ENCODE measurements at regions not wholly inside any gene's neighbourhood (a gene's known extent, or its start where the extent isn't known, plus 50 kb on each side); places are given as distances from the start of the nearest gene placed in this dataset.

GRCh38 chr2:221034973-221035372, 537.1 kb downstream of the EPHA4 start:
- Histone ChIP-seq H2AFZ (ENCODE audit: low read length) (no peak overlapping the region), H4K8ac (ENCODE audit: low read depth, low read length) (no peak overlapping the region), H4K91ac (ENCODE audit: low read depth, low read length, poor library complexity) (no peak overlapping the region), H3K27me3 (ENCODE audit: control insufficient read depth in 3 of 3, insufficient read depth in 3 of 3, low read depth in 1 of 3, low read length in 3 of 3) (no peaks in the 10 kb centered on the region), H3K18ac (ENCODE audit: low read length) (no peak overlapping the region), H3K4me3 (ENCODE audit: low read length in 2 of 2) (no peak overlapping the region), H3K36me3 (replicated peaks in 1 of 2; ENCODE audit: control insufficient read depth in 2 of 2, insufficient read depth in 2 of 2, low read length in 2 of 2) (no peaks in the 10 kb centered on the region), H3K9me3 (replicated peaks in 1 of 2; ENCODE audit: control insufficient read depth in 2 of 2, insufficient read depth in 1 of 2, low read depth in 1 of 2, low read length in 2 of 2) (no peaks in the 10 kb centered on the region), H3K23ac (ENCODE audit: low read depth, low read length, poor library complexity) (no peak overlapping the region), H3K4me2 (ENCODE audit: insufficient read depth, low read length, poor library complexity, severe bottlenecking) (no peak overlapping the region), H2AK5ac (ENCODE audit: low read depth, low read length) (no peak overlapping the region), H2BK5ac (ENCODE audit: low read length) (no peak overlapping the region), H3K9ac (ENCODE audit: low read depth, low read length, poor library complexity) (no peak overlapping the region), H3K27ac (replicated peaks; ENCODE audit: low read length) (no peak overlapping the region), H3K79me1 (ENCODE audit: low read depth, low read length) (no peaks in the 10 kb centered on the region), H3K4ac (ENCODE audit: low read length) (no peak overlapping the region), H3K14ac (ENCODE audit: low read length) (no peak overlapping the region), H3K4me1 (ENCODE audit: control insufficient read depth in 2 of 2, insufficient read depth in 1 of 2, low read depth in 1 of 2, low read length in 2 of 2) (no peaks in the 10 kb centered on the region), H2BK12ac (ENCODE audit: low read length) (no peak overlapping the region), H2BK15ac (ENCODE audit: low read length) (no peak overlapping the region), H2BK120ac (ENCODE audit: low read depth, low read length) (no peak overlapping the region)
- no peak for DNase-seq (ENCODE audit: low spot score)
- WGBS, 2 donors (ENCODE audit: extremely low coverage in 2 of 2, insufficient read length in 2 of 2, insufficient replicate concordance in 1 of 2): no CpG with 5 or more reads among the region's 4 CpGs

- Histone ChIP-seq H3K27ac (replicated peaks; ENCODE audit: low read length) (no peak overlapping the region), H2BK15ac (ENCODE audit: low read length) (no peak overlapping the region)
- no peak for DNase-seq (ENCODE audit: low spot score)
Measured at GRCh38 chr2:221042926-221043325, 529.2 kb downstream of the EPHA4 start.

GRCh38 chr2:221044781-221045180, 527.3 kb downstream of the EPHA4 start:
- DNase-seq (ENCODE audit: low spot score): no peak
- Histone ChIP-seq H2AK5ac (ENCODE audit: low read depth, low read length) (no peak overlapping the region), H3K9ac (ENCODE audit: low read depth, low read length, poor library complexity) (no peak overlapping the region), H3K27ac (replicated peaks; ENCODE audit: low read length) (no peak overlapping the region), H4K91ac (ENCODE audit: low read depth, low read length, poor library complexity) (peak overlapping the region; percentile 44), H3K18ac (ENCODE audit: low read length) (no peak overlapping the region), H2BK120ac (ENCODE audit: low read depth, low read length) (no peak overlapping the region), H3K27me3 (ENCODE audit: control insufficient read depth in 3 of 3, insufficient read depth in 3 of 3, low read depth in 1 of 3, low read length in 3 of 3) (no peaks in the 10 kb centered on the region), H2BK12ac (ENCODE audit: low read length) (no peak overlapping the region), H4K8ac (ENCODE audit: low read depth, low read length) (no peak overlapping the region), H3K79me1 (ENCODE audit: low read depth, low read length) (no peaks in the 10 kb centered on the region), H3K23ac (ENCODE audit: low read depth, low read length, poor library complexity) (no peak overlapping the region), H2AFZ (ENCODE audit: low read length) (no peak overlapping the region), H3K4me3 (ENCODE audit: low read length in 2 of 2) (no peak overlapping the region), H3K4me2 (ENCODE audit: insufficient read depth, low read length, poor library complexity, severe bottlenecking) (no peak overlapping the region), H3K4ac (ENCODE audit: low read length) (no peak overlapping the region), H3K14ac (ENCODE audit: low read length) (no peak overlapping the region), H2BK5ac (ENCODE audit: low read length) (no peak overlapping the region), H3K4me1 (ENCODE audit: control insufficient read depth in 2 of 2, insufficient read depth in 1 of 2, low read depth in 1 of 2, low read length in 2 of 2) (no peaks in the 10 kb centered on the region), H3K36me3 (replicated peaks in 1 of 2; ENCODE audit: control insufficient read depth in 2 of 2, insufficient read depth in 2 of 2, low read length in 2 of 2) (no peaks in the 10 kb centered on the region), H2BK15ac (ENCODE audit: low read length) (no peak overlapping the region), H3K9me3 (replicated peaks in 1 of 2; ENCODE audit: control insufficient read depth in 2 of 2, insufficient read depth in 1 of 2, low read depth in 1 of 2, low read length in 2 of 2) (no peaks in the 10 kb centered on the region)
- no CpG with 5 or more reads among the region's 5 CpGs for WGBS, 2 donors (ENCODE audit: extremely low coverage in 2 of 2, insufficient read length in 2 of 2, insufficient replicate concordance in 1 of 2)

More at GRCh38 chr2:221042926-221043325, 529.2 kb downstream of the EPHA4 start:
- Histone ChIP-seq H2BK5ac (ENCODE audit: low read length) (no peak overlapping the region), H3K4me1 (ENCODE audit: control insufficient read depth in 2 of 2, insufficient read depth in 1 of 2, low read depth in 1 of 2, low read length in 2 of 2) (no peaks in the 10 kb centered on the region), H2AK5ac (ENCODE audit: low read depth, low read length) (no peak overlapping the region), H3K4me3 (ENCODE audit: low read length in 2 of 2) (no peak overlapping the region), H3K9me3 (replicated peaks in 1 of 2; ENCODE audit: control insufficient read depth in 2 of 2, insufficient read depth in 1 of 2, low read depth in 1 of 2, low read length in 2 of 2) (no peaks in the 10 kb centered on the region), H3K9ac (ENCODE audit: low read depth, low read length, poor library complexity) (no peak overlapping the region), H3K36me3 (replicated peaks in 1 of 2; ENCODE audit: control insufficient read depth in 2 of 2, insufficient read depth in 2 of 2, low read length in 2 of 2) (no peaks in the 10 kb centered on the region), H2BK12ac (ENCODE audit: low read length) (no peak overlapping the region), H4K8ac (ENCODE audit: low read depth, low read length) (no peak overlapping the region), H3K27me3 (ENCODE audit: control insufficient read depth in 3 of 3, insufficient read depth in 3 of 3, low read depth in 1 of 3, low read length in 3 of 3) (no peaks in the 10 kb centered on the region), H3K18ac (ENCODE audit: low read length) (no peak overlapping the region), H3K4me2 (ENCODE audit: insufficient read depth, low read length, poor library complexity, severe bottlenecking) (no peak overlapping the region), H4K91ac (ENCODE audit: low read depth, low read length, poor library complexity) (no peak overlapping the region), H3K23ac (ENCODE audit: low read depth, low read length, poor library complexity) (no peak overlapping the region), H3K79me1 (ENCODE audit: low read depth, low read length) (no peaks in the 10 kb centered on the region), H2BK120ac (ENCODE audit: low read depth, low read length) (no peak overlapping the region), H3K4ac (ENCODE audit: low read length) (no peak overlapping the region), H3K14ac (ENCODE audit: low read length) (no peak overlapping the region), H2AFZ (ENCODE audit: low read length) (no peak overlapping the region)
- no CpG with 5 or more reads among the region's 6 CpGs for WGBS, 2 donors (ENCODE audit: extremely low coverage in 2 of 2, insufficient read length in 2 of 2, insufficient replicate concordance in 1 of 2)

GRCh38 chr2:221050020-221050795, 521.9 kb downstream of the EPHA4 start:
- no peak overlapping the region for H2BK120ac ChIP-seq (ENCODE audit: low read depth, low read length)
- no peak overlapping the region for H3K23ac ChIP-seq (ENCODE audit: low read depth, low read length, poor library complexity)
- H3K27me3 ChIP-seq (ENCODE audit: control insufficient read depth in 3 of 3, insufficient read depth in 3 of 3, low read depth in 1 of 3, low read length in 3 of 3): no peaks in the 10 kb centered on the region
- no peak overlapping the region for H2BK5ac ChIP-seq (ENCODE audit: low read length)
- H3K14ac ChIP-seq (ENCODE audit: low read length): no peak overlapping the region
- no peaks in the 10 kb centered on the region for H3K4me1 ChIP-seq (ENCODE audit: control insufficient read depth in 2 of 2, insufficient read depth in 1 of 2, low read depth in 1 of 2, low read length in 2 of 2)
- H4K91ac ChIP-seq (ENCODE audit: low read depth, low read length, poor library complexity): no peak overlapping the region
- no peaks in the 10 kb centered on the region for H3K79me1 ChIP-seq (ENCODE audit: low read depth, low read length)
- no peak overlapping the region for H3K9ac ChIP-seq (ENCODE audit: low read depth, low read length, poor library complexity)
- H3K4me2 ChIP-seq (ENCODE audit: insufficient read depth, low read length, poor library complexity, severe bottlenecking): no peak overlapping the region
- no peak overlapping the region for H2BK12ac ChIP-seq (ENCODE audit: low read length)
- H2AK5ac ChIP-seq (ENCODE audit: low read depth, low read length): no peak overlapping the region
- H3K36me3 ChIP-seq (replicated peaks in 1 of 2; ENCODE audit: control insufficient read depth in 2 of 2, insufficient read depth in 2 of 2, low read length in 2 of 2): no peaks in the 10 kb centered on the region
- no peak overlapping the region for H3K4me3 ChIP-seq (ENCODE audit: low read length in 2 of 2)
- WGBS, 2 donors (ENCODE audit: extremely low coverage in 2 of 2, insufficient read length in 2 of 2, insufficient replicate concordance in 1 of 2): no CpG with 5 or more reads among the region's 4 CpGs
- no peaks in the 10 kb centered on the region for H3K9me3 ChIP-seq (replicated peaks in 1 of 2; ENCODE audit: control insufficient read depth in 2 of 2, insufficient read depth in 1 of 2, low read depth in 1 of 2, low read length in 2 of 2)
- no peak overlapping the region for H3K4ac ChIP-seq (ENCODE audit: low read length)
- no peak overlapping the region for H3K18ac ChIP-seq (ENCODE audit: low read length)
- H2BK15ac ChIP-seq (ENCODE audit: low read length): no peak overlapping the region
- H3K27ac ChIP-seq (replicated peaks; ENCODE audit: low read length): no peak overlapping the region
- H2AFZ ChIP-seq (ENCODE audit: low read length): no peak overlapping the region
- H4K8ac ChIP-seq (ENCODE audit: low read depth, low read length): no peak overlapping the region
- no peak for DNase-seq (ENCODE audit: low spot score)

Data from neuronal stem cell (in vitro differentiated cells).